IMR-90 (cell line): ENCODE measurements at regions not wholly inside any gene's neighbourhood (a gene's known extent, or its start where the extent isn't known, plus 50 kb on each side); places are given as distances from the start of the nearest gene placed in this dataset.

ENCODE experiments used
- ATAC-seq: fragments of 200-7000 bp; cut with Tn5 transposase; 2 replicates; pipeline ENCODE4 v1.9.1; 2020; ENCODE audit warnings: low read depth, mild to moderate bottlenecking, moderate library complexity
- BruUV-seq: library from RNA; stranded (reverse); fragments of 400-500 nt; replicated peaks from 2 replicates; lab custom pipeline; 2021; lab: Mats Ljungman, UMichigan
- CTCF ChIA-PET: fragments of 300-600 bp; formaldehyde crosslinking; extraction: SDS; loops from one replicate; lab custom pipeline; 2021; ENCODE audit warnings: antibody characterized with exemption; lab: Yijun Ruan, JAX
- POLR2A ChIA-PET: fragments of 300-600 bp; sonication (Branson Sonifier 250); formaldehyde crosslinking; loops from one replicate; lab custom pipeline; 2022; ENCODE audit warnings: antibody characterized with exemption; ENCODE audit not compliant: unreplicated experiment; lab: Charles Lee
- DNase-seq: peaks from one replicate; pipeline ENCODE4 v3.0.0; 2013
- H2AFZ ChIP-seq: replicated peaks from 2 replicates; pipeline ENCODE3; 2013; ENCODE audit warnings: low read length, mild to moderate bottlenecking; ENCODE audit not compliant: poor library complexity
- H2AK5ac ChIP-seq: 2 replicates; pipeline ENCODE4 v1.6.1; 2013; ENCODE audit warnings: low read depth, low read length, inconsistent platforms
- H2AK9ac ChIP-seq: replicated peaks from 2 replicates; pipeline ENCODE3; 2013; ENCODE audit warnings: mild to moderate bottlenecking, low read depth, low read length, moderate library complexity; ENCODE audit not compliant: poor library complexity
- H2BK120ac ChIP-seq: 2 replicates; pipeline ENCODE4 v1.6.1; 2013; ENCODE audit warnings: low read depth, low read length, inconsistent platforms
- H2BK15ac ChIP-seq: 3 replicates; pipeline ENCODE4 v1.6.1; 2013; ENCODE audit warnings: low read depth, low read length, inconsistent platforms
- H2BK20ac ChIP-seq: 2 replicates; pipeline ENCODE4 v1.6.1; 2013; ENCODE audit warnings: low read depth, mild to moderate bottlenecking, inconsistent platforms, low read length, moderate library complexity
- H2BK5ac ChIP-seq: 2 replicates; pipeline ENCODE4 v1.6.1; 2013; ENCODE audit warnings: mild to moderate bottlenecking, low read depth, low read length, inconsistent platforms; ENCODE audit not compliant: poor library complexity, severe bottlenecking
- H3K14ac ChIP-seq: replicated peaks from 2 replicates; pipeline ENCODE4 v1.6.1; 2013; ENCODE audit warnings: low read depth, low read length, inconsistent platforms
- H3K18ac ChIP-seq: 2 replicates; pipeline ENCODE4 v1.6.1; 2013; ENCODE audit warnings: low read depth, low read length, control low read depth
- H3K23ac ChIP-seq: 2 replicates; pipeline ENCODE4 v1.6.1; 2013; ENCODE audit warnings: low read depth, low read length, inconsistent platforms
- H3K27ac ChIP-seq: 2 replicates; pipeline ENCODE4 v1.5.1; 2013; ENCODE audit warnings: mild to moderate bottlenecking, control low read depth, low read length; ENCODE audit not compliant: insufficient read depth
- H3K27me3 ChIP-seq: 2 replicates; pipeline ENCODE4 v1.6.1; 2013; ENCODE audit warnings: low read length; ENCODE audit not compliant: control insufficient read depth, insufficient read depth
- H3K36me3 ChIP-seq: 2 replicates; pipeline ENCODE4 v1.6.1; 2013; ENCODE audit warnings: low read length, mixed read lengths; ENCODE audit not compliant: control insufficient read depth, insufficient read depth
- H3K4ac ChIP-seq: 2 replicates; pipeline ENCODE4 v1.6.1; 2013; ENCODE audit warnings: low read depth, low read length, inconsistent platforms
- H3K4me1 ChIP-seq: 2 replicates; pipeline ENCODE4 v1.6.1; 2013; ENCODE audit warnings: low read length, mixed read lengths; ENCODE audit not compliant: control insufficient read depth, insufficient read depth
- H3K4me2 ChIP-seq: 2 replicates; pipeline ENCODE4 v1.6.1; 2013; ENCODE audit warnings: low read depth, mild to moderate bottlenecking, control low read depth, low read length, moderate library complexity
- H3K4me3 ChIP-seq: 2 replicates; pipeline ENCODE4 v1.5.1; 2013; ENCODE audit warnings: low read depth, mild to moderate bottlenecking, control low read depth, low read length, moderate library complexity; ENCODE audit not compliant: insufficient read depth
- H3K56ac ChIP-seq: 2 replicates; pipeline ENCODE4 v1.6.1; 2013; ENCODE audit warnings: low read length, inconsistent platforms; ENCODE audit not compliant: insufficient read depth; ENCODE audit errors: extremely low read depth
- H3K79me1 ChIP-seq, 2 experiments: 2 replicates each; pipeline ENCODE4 v1.6.1; 2013; ENCODE audit warnings: low read length in 2 of 2, inconsistent platforms in 1 of 2, low read depth in 1 of 2
- H3K9ac ChIP-seq: 2 replicates; pipeline ENCODE4 v1.6.1; 2013; ENCODE audit warnings: low read depth, low read length, control low read depth
- H3K9me1 ChIP-seq: 2 replicates; pipeline ENCODE4 v1.6.1; 2013; ENCODE audit warnings: low read length, inconsistent platforms; ENCODE audit not compliant: insufficient read depth
- H3K9me3 ChIP-seq: 2 replicates; pipeline ENCODE4 v1.6.1; 2013; ENCODE audit warnings: low read length; ENCODE audit not compliant: control insufficient read depth, insufficient read depth
- H4K20me1 ChIP-seq: 2 replicates; pipeline ENCODE4 v1.6.1; 2013; ENCODE audit warnings: low read length, inconsistent platforms; ENCODE audit not compliant: insufficient read depth
- H4K5ac ChIP-seq: 2 replicates; pipeline ENCODE4 v1.6.1; 2013; ENCODE audit warnings: mild to moderate bottlenecking, low read depth, low read length, control low read depth
- H4K8ac ChIP-seq, 2 experiments: 2 replicates each; pipeline ENCODE4 v1.6.1; 2013; ENCODE audit warnings: low read depth in 2 of 2, low read length in 2 of 2, control low read depth in 1 of 2, inconsistent platforms in 1 of 2
- H4K91ac ChIP-seq: 2 replicates; pipeline ENCODE4 v1.6.1; 2013; ENCODE audit warnings: low read depth, low read length, inconsistent platforms; ENCODE audit not compliant: insufficient read depth
- BHLHE40 ChIP-seq: fragments of 150-350 bp; IDR thresholded peaks from 2 replicates; pipeline ENCODE4 v1.6.1; 2016; ENCODE audit warnings: mild to moderate bottlenecking, low read depth, low read length
- CEBPB ChIP-seq: IDR thresholded peaks from 2 replicates; pipeline ENCODE4 v1.6.1; 2012; ENCODE audit warnings: low read depth, low read length, improper control_type of control experiment
- CHD1 ChIP-seq: IDR thresholded peaks from 2 replicates; pipeline ENCODE4 v1.6.1; 2012; ENCODE audit warnings: low read depth, low read length, improper control_type of control experiment
- FOS ChIP-seq: fragments of 150-350 bp; IDR thresholded peaks from 2 replicates; pipeline ENCODE4 v1.6.1; 2016; ENCODE audit warnings: low read depth, low read length
- MAFK ChIP-seq: IDR thresholded peaks from 2 replicates; pipeline ENCODE4 v1.6.1; 2012; ENCODE audit warnings: low read depth, low read length, improper control_type of control experiment
- MAZ ChIP-seq: IDR thresholded peaks from 2 replicates; pipeline ENCODE4 v1.6.1; 2012; ENCODE audit warnings: low read depth, mild to moderate bottlenecking, low read length, improper control_type of control experiment, moderate library complexity, borderline replicate concordance
- MXI1 ChIP-seq: IDR thresholded peaks from 2 replicates; pipeline ENCODE4 v1.6.1; 2012; ENCODE audit warnings: low read depth, mild to moderate bottlenecking, low read length, moderate library complexity, borderline replicate concordance
- NFE2L2 ChIP-seq: fragments of 150-350 bp; IDR thresholded peaks from 2 replicates; pipeline ENCODE4 v1.6.1; 2016; ENCODE audit warnings: low read depth, mild to moderate bottlenecking, low read length
- POLR2A ChIP-seq: IDR thresholded peaks from 2 replicates; pipeline ENCODE4 v1.6.1; 2012; ENCODE audit warnings: mild to moderate bottlenecking, low read depth, low read length
- RAD21 ChIP-seq: IDR thresholded peaks from 2 replicates; pipeline ENCODE4 v1.6.1; 2012; ENCODE audit warnings: low read length, improper control_type of control experiment
- RCOR1 ChIP-seq: IDR thresholded peaks from 2 replicates; pipeline ENCODE4 v1.6.1; 2012; ENCODE audit warnings: mild to moderate bottlenecking, low read length, improper control_type of control experiment; ENCODE audit not compliant: insufficient replicate concordance
- RFX5 ChIP-seq: IDR thresholded peaks from 2 replicates; pipeline ENCODE4 v1.8.0; 2012; ENCODE audit warnings: low read depth, mild to moderate bottlenecking, low read length, moderate library complexity
- SMC3 ChIP-seq: fragments of 150-350 bp; IDR thresholded peaks from 2 replicates; pipeline ENCODE4 v1.6.1; 2016; ENCODE audit warnings: low read depth, mild to moderate bottlenecking, antibody characterized with exemption, low read length, moderate library complexity
- WGBS, 2 experiments: methylation state at CpG; one replicate each; pipeline versions ENCODE4 v1.1.5 to v1.1.7; 2013; ENCODE audit warnings: missing lambda C conversion rate in 2 of 2; ENCODE audit not compliant: insufficient read length in 1 of 2; ENCODE audit errors: extremely low coverage in 2 of 2; 5-methylcytosine and 5-hydroxymethylcytosine counted together
- dilution Hi-C: fragments of 300-500 bp; cut with HindIII; formaldehyde crosslinking; loops from one replicate; pipeline ENCODE4 v1.14.3; 2018; ENCODE audit warnings: low sequenced_read_pairs; ENCODE audit not compliant: unreplicated experiment
- in situ Hi-C: fragments of 300-500 bp; cut with MboI; formaldehyde crosslinking; loops from 3 replicates; pipeline ENCODE4 v1.14.3; 2019; ENCODE audit warnings: low sequenced_read_pairs, inconsistent platforms, mixed read lengths
- intact Hi-C: fragments of 100-400 bp; cut with micrococcal nuclease; formaldehyde crosslinking; loops from 2 replicates; pipeline ENCODE4 v1.10.0; 2022
- TF ChIP-seq, protein P1 (sequence below): fragments of 150-350 bp; IDR thresholded peaks from 2 replicates; pipeline ENCODE4 v1.6.1; 2017; ENCODE audit warnings: mild to moderate bottlenecking, antibody characterized with exemption, low read length, low read depth
- TF ChIP-seq, protein P2 (sequence below): conservative IDR thresholded peaks from 2 replicates; pipeline ENCODE4 v1.5.1; 2012; ENCODE audit warnings: mild to moderate bottlenecking, low read depth, low read length, improper control_type of control experiment
- TF ChIP-seq, protein P3 (sequence below): fragments of 150-350 bp; IDR thresholded peaks from 2 replicates; pipeline ENCODE4 v1.6.1; 2016; ENCODE audit warnings: low read depth, mild to moderate bottlenecking, low read length, moderate library complexity, borderline replicate concordance

DNA sequence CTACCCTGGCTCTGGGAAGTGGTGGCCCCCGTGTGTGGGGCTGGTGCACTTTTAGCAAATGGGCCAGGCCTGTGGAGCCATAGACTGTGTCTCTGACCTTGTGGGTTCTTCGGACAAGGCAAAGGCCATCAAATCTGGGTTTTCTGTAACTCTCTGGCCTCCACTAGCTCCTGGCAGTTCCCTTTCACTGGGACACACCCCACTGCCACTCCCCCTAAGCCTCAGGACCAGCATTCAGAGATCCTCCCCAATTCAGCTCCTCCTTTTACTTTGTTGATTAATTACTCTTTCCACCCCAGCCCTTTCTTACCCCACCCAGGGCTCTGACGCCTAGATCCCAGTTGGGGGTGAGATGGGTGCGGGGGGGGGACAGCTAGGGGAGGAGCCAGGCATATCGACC lies 53.9 kb upstream of the IRX3 start:
- ATAC-seq, result no peak
- no peak overlapping the region for H3K56ac ChIP-seq
- WGBS, 2 experiments, result 60% methylated on average over 1 of the region's 5 CpGs; no CpG with 5 or more reads in 1 of the 2 experiments
- BruUV-seq, result no TSS peak
- no peak overlapping the region for H2AK5ac ChIP-seq
- no peaks in the 10 kb centered on the region for H3K9me1 ChIP-seq
- in situ Hi-C loops, result no loop called here
- H2BK20ac ChIP-seq, result no peak overlapping the region
- H3K14ac ChIP-seq, result no peak overlapping the region
- ChIA-PET CTCF (no interaction called here), POLR2A (no interaction called here)
- H3K18ac ChIP-seq, result no peak overlapping the region
- H3K4me2 ChIP-seq, result no peak overlapping the region
- no peak overlapping the region for H3K27ac ChIP-seq
- H3K4me3 ChIP-seq, result no peak overlapping the region
- H2BK120ac ChIP-seq, result no peak overlapping the region
- H4K8ac ChIP-seq, result no peak overlapping the region
- no peaks in the 10 kb centered on the region for H3K9me3 ChIP-seq
- no peaks in the 10 kb centered on the region for H4K20me1 ChIP-seq
- no peaks in the 10 kb centered on the region for H3K36me3 ChIP-seq
- TF ChIP-seq MAFK (no peak), FOS (no peak), RCOR1 (no peak), RAD21 (no peak), CHD1 (no peak), CEBPB (no peak), MXI1 (no peak), POLR2A (no peak), RFX5 (no peak), SMC3 (no peak), NFE2L2 (no peak), MAZ (no peak), BHLHE40 (no peak)
- TF ChIP-seq, protein P1, sequence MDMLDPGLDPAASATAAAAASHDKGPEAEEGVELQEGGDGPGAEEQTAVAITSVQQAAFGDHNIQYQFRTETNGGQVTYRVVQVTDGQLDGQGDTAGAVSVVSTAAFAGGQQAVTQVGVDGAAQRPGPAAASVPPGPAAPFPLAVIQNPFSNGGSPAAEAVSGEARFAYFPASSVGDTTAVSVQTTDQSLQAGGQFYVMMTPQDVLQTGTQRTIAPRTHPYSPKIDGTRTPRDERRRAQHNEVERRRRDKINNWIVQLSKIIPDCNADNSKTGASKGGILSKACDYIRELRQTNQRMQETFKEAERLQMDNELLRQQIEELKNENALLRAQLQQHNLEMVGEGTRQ, result no peak
- TF ChIP-seq, protein P2, sequence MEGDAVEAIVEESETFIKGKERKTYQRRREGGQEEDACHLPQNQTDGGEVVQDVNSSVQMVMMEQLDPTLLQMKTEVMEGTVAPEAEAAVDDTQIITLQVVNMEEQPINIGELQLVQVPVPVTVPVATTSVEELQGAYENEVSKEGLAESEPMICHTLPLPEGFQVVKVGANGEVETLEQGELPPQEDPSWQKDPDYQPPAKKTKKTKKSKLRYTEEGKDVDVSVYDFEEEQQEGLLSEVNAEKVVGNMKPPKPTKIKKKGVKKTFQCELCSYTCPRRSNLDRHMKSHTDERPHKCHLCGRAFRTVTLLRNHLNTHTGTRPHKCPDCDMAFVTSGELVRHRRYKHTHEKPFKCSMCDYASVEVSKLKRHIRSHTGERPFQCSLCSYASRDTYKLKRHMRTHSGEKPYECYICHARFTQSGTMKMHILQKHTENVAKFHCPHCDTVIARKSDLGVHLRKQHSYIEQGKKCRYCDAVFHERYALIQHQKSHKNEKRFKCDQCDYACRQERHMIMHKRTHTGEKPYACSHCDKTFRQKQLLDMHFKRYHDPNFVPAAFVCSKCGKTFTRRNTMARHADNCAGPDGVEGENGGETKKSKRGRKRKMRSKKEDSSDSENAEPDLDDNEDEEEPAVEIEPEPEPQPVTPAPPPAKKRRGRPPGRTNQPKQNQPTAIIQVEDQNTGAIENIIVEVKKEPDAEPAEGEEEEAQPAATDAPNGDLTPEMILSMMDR, result no peak
- TF ChIP-seq, protein P3, sequence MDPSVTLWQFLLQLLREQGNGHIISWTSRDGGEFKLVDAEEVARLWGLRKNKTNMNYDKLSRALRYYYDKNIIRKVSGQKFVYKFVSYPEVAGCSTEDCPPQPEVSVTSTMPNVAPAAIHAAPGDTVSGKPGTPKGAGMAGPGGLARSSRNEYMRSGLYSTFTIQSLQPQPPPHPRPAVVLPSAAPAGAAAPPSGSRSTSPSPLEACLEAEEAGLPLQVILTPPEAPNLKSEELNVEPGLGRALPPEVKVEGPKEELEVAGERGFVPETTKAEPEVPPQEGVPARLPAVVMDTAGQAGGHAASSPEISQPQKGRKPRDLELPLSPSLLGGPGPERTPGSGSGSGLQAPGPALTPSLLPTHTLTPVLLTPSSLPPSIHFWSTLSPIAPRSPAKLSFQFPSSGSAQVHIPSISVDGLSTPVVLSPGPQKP, result no peak
- no peaks in the 10 kb centered on the region for H3K79me1 ChIP-seq
- intact Hi-C loops, result no loop called here
- no peak overlapping the region for H3K4ac ChIP-seq
- no peaks in the 10 kb centered on the region for H3K4me1 ChIP-seq
- H4K91ac ChIP-seq, result no peak overlapping the region
- no peak overlapping the region for H2BK5ac ChIP-seq
- peaks cover 3% of the 10 kb centered on the region; the same call in 1 of the 2 replicates for H3K27me3 ChIP-seq
- no peak overlapping the region for H3K23ac ChIP-seq
- DNase-seq, result no peak
- no peak overlapping the region for H3K9ac ChIP-seq
- no peak overlapping the region for H2AFZ ChIP-seq
- H2AK9ac ChIP-seq, result no peak overlapping the region
- no peak overlapping the region for H2BK15ac ChIP-seq
- dilution Hi-C loops, result no loop called here
- H4K5ac ChIP-seq, result no peak overlapping the region
